NCI-H774 (cell line): ENCODE measurements at regions not wholly inside any gene's neighbourhood (a gene's known extent, or its start where the extent isn't known, plus 50 kb on each side); places are given as distances from the start of the nearest gene placed in this dataset.

Experiments used
- DNase-seq: peaks from one replicate; lab custom pipeline; 2025; lab: John Stamatoyannopoulos, UW

DNA sequence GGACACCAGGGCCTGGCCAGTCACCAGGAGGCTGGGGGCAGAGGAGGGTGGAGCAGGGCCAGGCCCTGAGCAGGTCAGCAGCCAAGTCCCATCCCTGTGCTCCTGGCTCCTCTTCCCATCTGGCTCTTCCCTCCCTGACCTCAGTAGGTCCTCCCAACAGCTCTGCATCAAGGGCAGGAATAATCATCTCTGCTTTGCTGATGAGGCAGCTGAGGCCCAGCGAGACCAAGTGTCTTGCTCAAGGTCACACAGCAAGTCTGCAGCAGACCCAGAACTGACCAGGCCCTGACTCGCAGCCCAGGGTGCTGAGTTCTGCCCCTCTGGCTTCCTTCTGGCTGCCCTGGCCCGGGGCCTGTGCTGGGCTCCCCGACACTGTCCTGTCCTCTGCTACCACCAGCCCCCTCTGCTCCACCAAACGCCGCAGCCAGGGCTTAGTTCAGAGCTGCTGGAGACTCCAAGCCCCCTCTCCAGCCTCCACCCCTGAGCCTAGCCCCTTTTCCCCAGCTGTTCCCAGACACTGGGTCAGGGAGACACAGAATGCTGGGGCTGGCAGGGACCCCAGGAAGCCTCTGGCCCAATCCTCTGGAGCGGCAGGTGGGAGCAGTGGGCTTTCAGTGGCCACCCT is 224.9 kb downstream of the PTPRU start:
- DNase-seq: no peak

DNA sequence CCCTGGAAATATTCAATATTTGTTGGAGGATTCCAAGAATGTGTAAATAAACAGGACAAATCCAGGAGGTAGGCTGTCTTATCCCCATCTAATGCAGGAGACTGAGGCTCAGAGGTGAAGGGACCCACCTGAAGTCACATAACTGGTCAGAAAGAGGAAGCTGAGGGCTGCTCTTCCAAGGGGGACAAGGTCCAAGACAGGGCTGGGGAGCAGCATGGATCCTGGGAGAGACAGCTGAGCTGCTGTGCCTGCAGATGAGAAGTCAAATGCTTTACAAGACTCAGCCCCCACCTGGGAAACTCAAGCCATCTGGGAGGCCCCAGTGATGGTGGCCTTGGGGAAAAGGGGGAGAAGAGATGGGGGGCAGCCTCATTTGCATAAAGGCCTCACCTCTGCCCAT is 224.4 kb downstream of the PTPRU start:
- no peak for DNase-seq

- no peak for DNase-seq
These were observed 223.8 kb downstream of the PTPRU start for GRCh38 chr1:29460041-29460610.

GRCh38 chr1:29459620-29459945 is 223.3 kb downstream of the PTPRU start:
- DNase-seq: no peak

- no peak for DNase-seq
These were observed 222.7 kb downstream of the PTPRU start for GRCh38 chr1:29458737-29459619.

- DNase-seq: no peak
These were observed 221.4 kb downstream of the PTPRU start for GRCh38 chr1:29457496-29458368.

DNA sequence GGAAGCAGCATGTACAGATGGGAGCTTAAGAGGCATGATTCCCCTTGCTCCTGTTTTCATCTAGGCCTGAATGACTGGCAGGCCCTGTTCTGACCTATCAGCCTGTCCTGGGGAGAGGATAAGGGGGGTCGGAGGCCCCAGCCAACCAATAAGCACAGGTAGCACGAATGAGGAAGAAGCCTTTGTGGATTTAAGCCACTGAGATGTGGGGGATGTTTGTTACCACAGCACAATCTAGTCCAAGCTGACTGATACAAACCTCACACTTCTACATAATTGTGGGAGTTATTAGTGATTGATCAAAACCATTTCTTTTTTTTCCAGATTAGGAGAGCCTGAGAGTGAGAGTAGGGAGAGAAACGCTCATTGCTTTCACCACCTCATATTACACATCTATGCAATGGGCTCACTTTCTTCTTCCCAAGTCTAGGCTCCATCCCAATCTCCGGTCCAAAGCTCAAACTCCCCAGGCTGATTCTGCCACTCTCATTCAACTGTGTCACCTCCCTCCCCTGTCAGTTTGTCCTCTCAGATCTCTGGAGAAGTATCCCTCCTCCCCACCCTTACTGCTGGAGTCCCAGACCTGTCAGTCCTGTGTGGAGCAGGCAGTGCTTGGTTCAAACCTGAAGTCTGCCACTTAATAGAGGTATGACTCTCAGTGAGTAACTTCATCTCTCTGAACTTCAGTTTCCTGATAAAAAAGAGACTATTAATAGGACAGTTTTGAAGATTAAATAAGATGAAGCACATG is 220.5 kb downstream of the PTPRU start:
- no peak for DNase-seq

DNA sequence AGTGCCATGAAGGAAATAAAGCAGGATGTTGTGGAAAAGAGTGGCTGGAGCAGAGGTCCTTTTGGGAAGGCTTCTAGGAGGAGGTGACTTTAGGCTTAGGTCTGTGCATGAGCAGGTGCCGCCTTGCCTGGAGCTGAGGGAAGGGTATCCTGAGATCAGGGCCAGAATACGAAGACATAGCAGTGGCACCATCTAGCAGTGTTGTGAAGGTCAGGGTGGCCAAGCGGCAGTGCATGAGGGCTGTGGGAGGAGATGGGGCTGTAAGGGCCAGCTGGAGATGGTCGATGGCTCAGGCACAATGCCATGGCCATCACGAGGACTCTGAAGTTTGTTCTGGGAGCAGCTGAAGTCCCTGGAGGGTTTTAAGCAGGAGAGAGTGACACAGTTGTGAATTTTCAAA is 219.5 kb downstream of the PTPRU start:
- no peak for DNase-seq

DNA sequence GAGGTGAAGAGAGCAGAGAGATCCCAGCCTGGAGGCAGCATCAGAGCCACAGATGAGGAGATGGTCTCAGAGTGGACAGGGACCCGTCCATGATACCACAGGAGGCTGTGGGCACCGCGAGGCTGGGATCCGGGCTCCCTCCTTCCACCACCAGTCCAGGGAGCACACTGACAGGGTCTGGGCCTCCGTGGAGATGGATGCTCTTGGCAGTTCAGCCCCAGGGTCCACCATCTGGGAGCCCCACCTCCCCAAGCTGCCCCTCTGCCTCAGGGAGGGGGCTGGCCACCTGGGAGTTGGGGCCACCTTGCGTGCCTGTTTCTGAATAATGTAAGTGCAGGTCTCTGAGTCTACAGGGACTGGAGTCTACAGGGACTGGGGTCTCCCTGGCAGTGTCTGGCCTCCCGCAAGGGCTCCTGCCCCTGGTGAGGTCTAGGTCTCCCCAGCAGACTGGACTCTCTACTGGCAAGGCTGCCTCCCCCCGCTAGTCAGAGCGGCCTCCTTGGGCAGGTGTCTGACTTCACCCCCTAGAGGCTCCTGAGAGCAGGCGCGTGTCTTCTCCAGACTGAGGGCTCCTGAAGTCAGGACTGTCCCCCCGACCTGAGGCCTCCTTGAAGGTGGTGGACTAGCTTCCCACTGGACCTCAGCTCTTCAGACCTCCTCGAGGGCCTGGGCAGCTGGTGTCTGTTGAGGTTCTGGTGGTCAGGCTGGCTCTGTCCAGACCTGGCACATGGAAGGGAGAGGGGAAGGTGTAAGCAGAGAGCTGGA is 218.5 kb downstream of the PTPRU start:
- no peak for DNase-seq

DNA sequence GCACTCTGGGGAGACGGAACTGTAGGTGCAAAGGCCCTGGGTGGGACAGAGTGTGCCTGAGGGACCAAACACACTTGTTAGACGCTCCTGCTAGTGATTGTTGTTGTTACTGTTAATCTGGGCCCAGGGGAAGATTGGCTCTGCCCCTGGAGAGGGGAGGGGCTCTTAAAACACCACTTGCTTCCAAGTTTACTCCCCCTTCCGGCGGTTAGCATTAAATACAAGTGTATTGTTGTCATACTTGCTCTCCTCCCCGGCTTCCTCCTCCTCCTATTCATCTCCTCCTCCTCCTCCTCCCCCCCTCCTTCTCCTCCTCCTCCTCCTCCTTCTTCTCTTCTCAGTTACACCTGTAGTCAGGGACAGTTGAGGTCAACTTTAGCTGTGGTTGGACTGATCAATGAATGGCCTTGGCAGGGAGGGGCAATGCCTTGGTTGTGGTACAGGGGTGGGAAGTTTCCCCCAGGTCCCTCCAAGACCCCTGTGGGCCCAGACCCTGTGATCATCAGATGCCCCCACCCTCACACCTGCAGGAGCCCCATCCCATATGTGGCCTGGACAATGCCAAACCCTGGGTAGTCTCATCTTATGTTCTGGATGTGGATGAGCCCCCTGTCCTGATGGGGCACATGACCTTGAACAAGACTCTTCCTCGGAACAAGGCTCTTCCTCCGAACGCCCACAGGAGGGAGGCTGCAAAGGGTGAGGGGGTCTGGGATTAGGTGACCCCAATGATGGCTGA is 217.3 kb downstream of the PTPRU start:
- DNase-seq: no peak

DNA sequence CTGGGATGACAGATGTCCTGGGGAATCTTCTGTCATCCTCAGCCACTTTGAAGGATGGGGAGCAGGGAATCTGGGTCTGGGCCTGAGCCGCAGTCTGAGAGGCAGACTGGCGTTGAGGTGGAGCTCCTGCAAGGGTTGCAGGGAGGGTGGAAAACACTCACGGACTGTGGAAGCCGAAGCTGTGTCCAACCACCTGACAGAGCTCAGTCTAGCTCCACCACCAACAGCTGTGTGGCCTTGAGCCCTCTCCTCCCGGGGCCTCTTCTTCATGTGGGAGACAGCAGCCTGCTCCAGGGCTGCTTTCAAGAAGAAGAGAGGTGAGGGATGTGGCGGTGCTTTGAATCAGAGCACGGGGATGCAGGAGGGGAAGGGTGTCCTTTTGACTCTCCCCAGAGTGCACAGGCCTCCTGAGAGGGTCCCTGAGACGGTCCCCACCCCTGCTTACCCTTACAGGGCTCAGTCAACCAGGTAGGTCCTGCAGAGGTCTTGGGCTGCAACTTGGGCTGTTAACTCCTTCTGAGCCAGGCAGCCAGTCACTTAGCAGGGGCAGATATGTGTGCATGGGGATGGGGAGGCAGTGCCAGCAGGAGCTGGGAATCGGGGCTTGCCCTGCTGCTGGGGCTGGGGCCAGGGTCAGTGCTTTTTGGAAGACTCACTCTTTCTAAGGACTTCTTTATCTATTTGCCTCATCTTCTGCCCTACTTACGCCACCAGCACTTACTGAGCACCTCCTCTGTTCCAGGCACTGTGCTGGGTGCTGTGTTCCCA is 216.3 kb downstream of the PTPRU start:
- no peak for DNase-seq

DNA sequence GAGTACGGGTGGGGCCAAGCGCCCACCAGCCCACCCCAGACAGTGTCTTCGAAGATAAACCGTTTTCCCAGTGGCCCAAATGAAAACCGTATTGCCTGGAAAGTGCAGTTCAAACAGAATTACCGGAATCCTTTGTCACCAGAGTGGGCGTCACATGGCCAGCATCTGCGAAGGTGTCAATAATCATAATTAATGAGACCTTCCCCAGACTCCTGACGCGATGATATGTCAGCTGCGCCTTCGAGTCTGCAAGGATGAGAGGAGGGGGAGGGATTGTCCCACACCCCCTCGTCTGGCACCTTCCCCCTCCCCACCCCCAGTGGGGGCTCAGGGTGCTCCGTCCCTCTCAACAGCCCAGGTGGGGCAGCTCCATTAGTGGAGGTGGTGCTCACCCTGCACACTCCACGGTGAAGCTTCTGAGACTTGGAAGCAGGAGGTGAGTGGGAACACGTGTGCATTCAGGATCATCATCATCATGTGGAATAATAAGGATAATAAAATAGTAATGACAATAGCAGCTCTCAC is 215.1 kb downstream of the PTPRU start:
- DNase-seq: no peak

DNA sequence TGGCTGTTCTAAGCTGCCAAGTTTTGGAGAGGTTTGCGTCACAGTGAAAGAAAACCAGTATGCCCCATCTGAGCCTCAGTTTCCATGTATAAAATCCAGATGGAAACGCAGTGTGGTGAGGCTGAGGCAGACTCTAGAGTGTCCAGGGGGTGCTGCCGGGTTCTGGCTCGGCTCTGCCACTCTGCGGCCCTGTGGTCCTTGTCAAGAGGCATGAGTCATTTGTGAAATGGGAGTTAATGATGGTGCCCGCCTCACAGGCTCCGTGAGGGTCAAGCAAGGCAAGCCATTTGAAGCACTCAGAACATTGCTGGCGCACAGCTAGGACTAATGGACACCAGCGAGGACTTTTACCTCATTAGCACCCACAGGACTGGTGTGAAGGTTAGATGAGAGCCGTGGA is 214.3 kb downstream of the PTPRU start:
- no peak for DNase-seq

DNA sequence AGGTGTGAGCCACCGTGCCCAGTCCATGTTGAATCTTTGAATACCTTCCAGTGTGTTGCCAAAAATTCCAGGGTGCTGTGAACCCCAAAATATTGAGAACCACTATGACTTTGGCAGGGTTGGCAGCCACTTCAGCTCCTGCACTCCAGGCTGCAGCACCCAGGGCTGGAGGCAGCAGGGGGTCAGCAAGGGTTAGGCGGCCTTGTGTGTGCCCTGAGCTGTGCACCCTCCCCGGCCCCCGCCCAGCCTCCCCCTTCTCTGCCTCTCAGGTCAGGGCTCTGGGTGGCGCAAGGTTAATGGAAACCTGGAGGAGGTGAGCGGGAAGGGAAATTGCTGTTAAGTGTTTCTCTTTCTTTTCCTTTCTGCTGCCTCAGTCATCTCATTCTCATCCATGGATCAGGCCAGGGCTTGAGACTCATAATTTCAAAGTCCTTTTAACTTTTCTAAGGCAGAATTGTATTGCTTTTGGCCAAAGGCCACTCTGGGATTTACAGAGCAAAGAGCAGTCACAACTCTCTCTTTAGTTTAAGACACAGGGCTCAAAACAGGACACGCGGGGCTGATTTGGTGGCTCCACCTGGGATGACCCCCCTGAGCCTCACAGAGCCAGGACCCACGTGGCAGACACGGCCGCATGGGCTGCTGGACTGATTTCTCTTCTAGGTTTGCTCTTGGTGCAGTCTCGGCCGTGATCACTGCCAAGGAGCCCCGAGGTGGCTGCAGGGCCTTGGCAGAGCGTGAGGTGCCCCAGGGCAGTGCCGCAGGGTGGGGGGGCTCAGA is 212.3 kb downstream of the PTPRU start:
- DNase-seq: no peak

GRCh38 chr1:29447368-29447767 is 211.0 kb downstream of the PTPRU start:
- no peak for DNase-seq

- DNase-seq: no peak
These were observed 208.7 kb downstream of the PTPRU start for GRCh38 chr1:29444782-29445729.

- DNase-seq: no peak
These were observed 207.9 kb downstream of the PTPRU start for GRCh38 chr1:29444081-29444715.
